ENCODE measurements at regions not wholly inside any gene's neighbourhood (a gene's known extent, or its start where the extent isn't known, plus 50 kb on each side); places are given as distances from the start of the nearest gene placed in this dataset.

- peaks cover 15% of the 10 kb centered on the region for H3K36me3 Mint-ChIP-seq
- Histone ChIP-seq H4K20me1 (ENCODE audit: low read depth) (no peaks in the 10 kb centered on the region), H3K27ac (no peak overlapping the region), H3F3A (ENCODE audit: low read depth) (no peaks in the 10 kb centered on the region), H3K4me2 (no peak overlapping the region), H3K9ac (no peak overlapping the region), H3K9me3 (ENCODE audit: low read depth) (peaks cover 5% of the 10 kb centered on the region), H3K27me3 (no peaks in the 10 kb centered on the region), H2AFZ (replicated peaks) (no peak overlapping the region), H3K36me3 (no peaks in the 10 kb centered on the region), H3K4me1 (no peaks in the 10 kb centered on the region), H3K4me3 (no peak overlapping the region), H3K79me2 (ENCODE audit: low read depth) (no peaks in the 10 kb centered on the region)
- H3K9me3 Mint-ChIP-seq: peaks cover 35% of the 10 kb centered on the region
- no peak overlapping the region for H3K27ac Mint-ChIP-seq
- TF ChIP-seq EZH2phosphoT487 (IDR thresholded peaks at IDR 0.05) (no peak), EZH2 (IDR thresholded peaks at IDR 0.05) (no peak), CTCF (IDR thresholded peaks at IDR 0.05) (no peak)
- peaks cover 7% of the 10 kb centered on the region for H3K4me1 Mint-ChIP-seq
- H3K27me3 Mint-ChIP-seq (ENCODE audit: insufficient read depth, low read depth): no peaks in the 10 kb centered on the region
- no peak overlapping the region for H3K4me3 Mint-ChIP-seq
- no peak for DNase-seq (ENCODE audit: low spot score)
Observed at GRCh38 chr6:126548300-126548699, 208.4 kb downstream of the CENPW start.

DNA sequence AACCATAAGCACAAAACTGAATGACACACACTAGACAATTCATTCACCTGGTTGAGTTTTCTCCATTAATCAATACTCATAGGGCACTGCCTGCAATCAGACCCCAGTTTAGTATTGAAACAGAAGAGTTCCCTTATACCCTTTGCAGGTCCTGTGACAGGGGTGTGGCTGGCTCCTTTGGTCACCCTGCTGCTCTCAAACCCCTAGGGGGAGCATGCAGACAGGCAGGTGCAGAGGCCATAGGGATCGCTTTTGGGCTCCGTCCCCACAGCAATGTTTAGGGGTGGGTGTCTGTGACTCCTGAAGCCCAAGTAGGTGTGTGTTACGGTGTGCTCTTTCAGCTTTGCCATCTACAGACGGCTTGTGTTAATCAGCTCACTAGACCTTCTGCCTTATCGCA is 210.4 kb downstream of the CENPW start:
- peak; percentile 12 for TF ChIP-seq CTCF (IDR thresholded peaks at IDR 0.05)
- no peak for TF ChIP-seq EZH2 (IDR thresholded peaks at IDR 0.05)
- Histone ChIP-seq H3K27ac (no peak overlapping the region), H3K79me2 (ENCODE audit: low read depth) (no peaks in the 10 kb centered on the region), H2AFZ (replicated peaks) (no peak overlapping the region), H4K20me1 (ENCODE audit: low read depth) (no peaks in the 10 kb centered on the region), H3K36me3 (no peaks in the 10 kb centered on the region), H3K9me3 (ENCODE audit: low read depth) (peaks cover 5% of the 10 kb centered on the region), H3K9ac (no peak overlapping the region), H3F3A (ENCODE audit: low read depth) (no peaks in the 10 kb centered on the region), H3K4me2 (no peak overlapping the region), H3K4me1 (no peaks in the 10 kb centered on the region), H3K27me3 (no peaks in the 10 kb centered on the region), H3K4me3 (no peak overlapping the region)
- Mint-ChIP-seq H3K4me1 (peaks cover 7% of the 10 kb centered on the region), H3K36me3 (peaks cover 13% of the 10 kb centered on the region), H3K4me3 (no peak overlapping the region), H3K9me3 (peaks cover 34% of the 10 kb centered on the region), H3K27ac (no peak overlapping the region), H3K27me3 (ENCODE audit: insufficient read depth, low read depth) (no peaks in the 10 kb centered on the region)
- no peak for DNase-seq (ENCODE audit: low spot score)

GRCh38 chr6:126551832-126552231 is 211.9 kb downstream of the CENPW start:
- Histone ChIP-seq H3F3A (ENCODE audit: low read depth) (no peaks in the 10 kb centered on the region), H2AFZ (replicated peaks) (no peak overlapping the region), H3K9ac (no peak overlapping the region), H3K4me3 (no peak overlapping the region), H3K9me3 (ENCODE audit: low read depth) (peaks cover 5% of the 10 kb centered on the region), H3K36me3 (no peaks in the 10 kb centered on the region), H3K4me2 (no peak overlapping the region), H4K20me1 (ENCODE audit: low read depth) (no peaks in the 10 kb centered on the region), H3K4me1 (no peaks in the 10 kb centered on the region), H3K27ac (no peak overlapping the region), H3K79me2 (ENCODE audit: low read depth) (no peaks in the 10 kb centered on the region), H3K27me3 (no peaks in the 10 kb centered on the region)
- peaks cover 11% of the 10 kb centered on the region for H3K36me3 Mint-ChIP-seq
- H3K27ac Mint-ChIP-seq: no peak overlapping the region
- H3K27me3 Mint-ChIP-seq (ENCODE audit: insufficient read depth, low read depth): no peaks in the 10 kb centered on the region
- H3K9me3 Mint-ChIP-seq: peaks cover 31% of the 10 kb centered on the region
- no peak for TF ChIP-seq CTCF (IDR thresholded peaks at IDR 0.05)
- no peak for TF ChIP-seq EZH2phosphoT487 (IDR thresholded peaks at IDR 0.05)
- TF ChIP-seq EZH2 (IDR thresholded peaks at IDR 0.05): no peak
- DNase-seq (ENCODE audit: low spot score): no peak
- H3K4me3 Mint-ChIP-seq: no peak overlapping the region
- H3K4me1 Mint-ChIP-seq: peaks cover 7% of the 10 kb centered on the region

GRCh38 chr6:126553854-126554253 is 213.9 kb downstream of the CENPW start:
- Histone ChIP-seq H4K20me1 (ENCODE audit: low read depth) (no peaks in the 10 kb centered on the region), H3K27me3 (no peaks in the 10 kb centered on the region), H3K27ac (no peak overlapping the region), H3K4me3 (no peak overlapping the region), H3K79me2 (ENCODE audit: low read depth) (no peaks in the 10 kb centered on the region), H3K9ac (no peak overlapping the region), H3F3A (ENCODE audit: low read depth) (no peaks in the 10 kb centered on the region), H2AFZ (replicated peaks) (no peak overlapping the region), H3K36me3 (peaks cover 9% of the 10 kb centered on the region), H3K9me3 (ENCODE audit: low read depth) (no peaks in the 10 kb centered on the region), H3K4me2 (no peak overlapping the region), H3K4me1 (no peaks in the 10 kb centered on the region)
- DNase-seq (ENCODE audit: low spot score): no peak
- Mint-ChIP-seq H3K9me3 (peaks cover 21% of the 10 kb centered on the region), H3K4me1 (no peaks in the 10 kb centered on the region), H3K4me3 (no peak overlapping the region), H3K27ac (no peak overlapping the region), H3K36me3 (peaks cover 5% of the 10 kb centered on the region), H3K27me3 (ENCODE audit: insufficient read depth, low read depth) (no peaks in the 10 kb centered on the region)
- no peak for TF ChIP-seq EZH2phosphoT487 (IDR thresholded peaks at IDR 0.05)
- TF ChIP-seq CTCF (IDR thresholded peaks at IDR 0.05): no peak
- TF ChIP-seq EZH2 (IDR thresholded peaks at IDR 0.05): no peak

All from neural progenitor cell (in vitro differentiated cells).